ENCODE measurements at regions not wholly inside any gene's neighbourhood (a gene's known extent, or its start where the extent isn't known, plus 50 kb on each side); places are given as distances from the start of the nearest gene placed in this dataset.

DNA sequence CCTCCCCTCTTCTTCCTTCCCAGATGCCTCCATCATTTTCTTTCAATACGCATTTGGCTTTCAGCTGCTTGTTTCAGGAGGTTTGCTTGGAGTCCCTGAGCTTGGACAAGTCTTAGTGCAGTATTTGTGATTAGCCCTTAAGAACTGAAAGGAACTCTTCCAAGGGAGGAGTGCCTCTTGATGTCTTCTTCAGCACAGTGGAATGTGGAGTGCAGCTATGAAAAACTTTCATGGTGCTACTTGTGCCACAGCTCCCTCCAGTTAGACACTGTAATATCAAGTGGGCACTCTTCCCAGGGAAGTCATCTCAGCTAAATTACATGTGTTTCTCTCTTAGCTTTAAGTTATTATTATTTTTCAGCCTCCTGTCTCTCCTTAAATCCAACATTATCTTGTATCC lies 173.1 kb downstream of the NECTIN3 start:
- no peak for DNase-seq (ENCODE audit: low read depth)

DNA sequence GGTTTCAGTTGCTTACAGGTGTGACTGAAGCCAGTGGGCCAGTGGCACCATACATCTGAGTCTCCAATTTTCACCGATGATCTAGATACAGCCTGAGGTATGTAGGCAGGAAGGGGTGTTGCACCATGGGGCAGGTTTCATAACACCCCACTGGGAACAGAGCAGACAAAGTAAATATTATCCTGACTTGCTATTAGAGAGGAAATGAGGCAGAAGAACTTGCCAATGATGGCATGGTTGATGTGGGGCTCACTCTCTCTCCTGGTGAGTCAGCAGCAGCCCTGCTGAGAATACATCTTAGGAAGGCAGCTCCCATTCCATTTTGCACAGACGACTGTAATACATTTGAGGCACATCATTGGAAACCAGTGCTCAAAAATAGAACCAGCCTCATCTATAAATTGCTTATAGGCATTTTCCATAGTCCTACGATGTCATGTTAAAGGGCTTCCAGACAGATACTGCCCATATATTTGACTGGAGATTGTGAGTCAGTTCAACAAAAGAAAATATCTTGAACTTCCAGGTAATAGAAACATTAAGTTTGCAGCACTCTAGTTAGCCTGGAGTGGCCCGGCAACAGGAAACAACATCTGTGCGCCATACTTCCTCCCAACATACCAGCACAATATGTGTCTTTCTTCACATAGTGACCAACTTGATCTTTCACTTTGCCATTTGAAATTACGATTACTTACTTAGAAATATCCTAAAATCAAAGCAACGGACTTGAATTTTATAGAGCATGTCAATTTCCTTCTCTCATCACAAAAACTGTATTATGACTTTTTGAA lies 175.5 kb downstream of the NECTIN3 start:
- peak; percentile 58 for DNase-seq (ENCODE audit: low read depth)

DNA sequence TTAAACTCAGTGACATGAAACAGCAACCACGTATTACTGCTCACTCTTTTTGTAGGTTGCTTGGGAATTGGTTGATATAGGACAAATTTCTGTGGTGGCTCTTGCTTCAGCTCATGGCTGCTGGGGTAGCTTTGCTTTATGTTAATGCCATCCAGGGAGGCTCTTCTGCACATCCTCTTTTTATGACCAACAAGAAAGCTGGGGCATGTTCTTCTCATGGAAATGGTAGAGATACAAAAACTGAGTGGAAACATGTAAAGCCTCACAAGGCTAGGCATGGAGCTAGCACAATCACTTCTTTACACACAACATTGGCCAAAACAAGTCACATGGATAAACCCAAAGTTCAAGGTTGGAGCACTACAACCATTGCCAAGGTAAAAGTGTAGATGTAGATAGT lies 176.8 kb downstream of the NECTIN3 start:
- DNase-seq (ENCODE audit: low read depth) = no peak

DNA sequence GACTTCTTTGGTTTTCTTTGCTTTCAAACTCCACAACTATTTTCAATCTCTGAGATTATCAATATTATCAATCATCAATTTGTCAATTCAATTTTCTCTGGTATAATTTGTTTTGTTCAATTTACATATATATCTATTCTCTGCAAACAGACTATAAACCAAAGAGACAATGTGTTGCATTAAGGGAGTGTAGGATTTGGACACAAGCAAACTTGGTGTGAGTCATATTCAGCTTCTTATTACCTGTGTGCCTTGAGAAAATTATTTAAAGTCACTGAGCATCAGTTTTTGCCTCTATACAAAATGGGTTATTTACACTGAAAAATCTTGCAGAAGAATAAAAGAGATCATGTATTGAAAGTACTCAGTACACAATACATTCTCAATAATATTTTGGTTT lies 177.8 kb downstream of the NECTIN3 start:
- no peak for DNase-seq (ENCODE audit: low read depth)

- peak; percentile 68 for DNase-seq (ENCODE audit: low read depth)
These were observed 181.2 kb downstream of the NECTIN3 start for GRCh38 chr3:111252779-111253178.

DNA sequence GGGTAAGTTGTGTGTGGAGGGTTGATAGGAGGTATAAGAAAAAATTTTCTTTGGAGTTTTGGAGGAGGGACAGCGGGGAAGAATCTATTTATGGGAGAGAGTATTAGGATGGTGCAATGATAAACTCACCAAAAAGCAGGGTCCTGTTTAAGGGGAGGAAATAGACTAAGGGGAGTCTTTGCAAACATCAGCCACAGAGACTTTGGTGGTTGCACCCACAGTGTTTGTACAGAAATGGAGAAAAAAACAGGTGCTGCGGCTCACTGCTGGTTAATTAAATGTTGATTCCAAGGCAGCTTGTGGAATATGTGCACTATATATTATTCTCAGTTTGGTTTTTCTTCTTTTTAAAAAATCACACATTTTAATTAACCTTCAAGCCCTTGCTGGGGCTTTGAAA lies 182.1 kb downstream of the NECTIN3 start:
- DNase-seq (ENCODE audit: low read depth) = no peak

- DNase-seq (ENCODE audit: low read depth) = no peak
These were observed 189.3 kb downstream of the NECTIN3 start for GRCh38 chr3:111260878-111261277.

DNA sequence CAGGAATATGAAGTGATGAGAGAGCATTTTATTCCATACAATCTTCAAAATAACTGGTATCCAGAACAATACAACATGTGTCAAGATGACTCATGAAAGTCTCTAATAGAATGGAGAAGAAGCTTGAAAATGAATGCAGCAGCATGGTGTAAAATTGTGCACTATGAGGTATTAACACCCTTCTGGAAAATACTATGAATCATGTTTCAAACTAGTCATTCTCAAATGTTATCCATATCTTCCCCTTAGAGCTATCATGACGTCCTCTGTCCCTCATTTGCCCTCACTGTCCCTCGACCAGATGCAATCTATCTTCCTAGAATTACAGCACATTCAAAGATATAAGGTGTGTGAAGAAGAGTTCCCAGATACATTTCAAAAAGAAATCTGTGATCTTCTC lies 198.2 kb downstream of the NECTIN3 start:
- DNase-seq (ENCODE audit: low read depth) = no peak

DNA sequence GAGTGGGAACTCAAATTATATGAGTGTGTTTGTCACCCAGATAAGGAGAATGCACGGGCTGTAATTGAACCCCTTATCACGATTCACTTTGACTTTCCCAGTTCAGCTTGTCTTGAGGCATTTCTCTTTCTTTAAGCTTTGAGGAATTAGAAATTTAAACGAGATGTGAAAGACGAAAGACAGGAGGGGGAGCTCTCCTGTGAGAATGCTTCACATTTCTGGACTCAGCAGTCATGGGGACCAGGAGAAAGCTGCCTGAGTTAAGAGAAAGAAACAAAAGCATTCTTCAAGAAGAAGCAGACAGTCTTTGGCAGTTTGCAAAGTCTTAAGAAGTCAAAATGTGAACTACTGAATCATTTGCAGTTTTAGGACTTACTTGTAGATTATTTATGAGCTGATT lies 205.6 kb downstream of the NECTIN3 start:
- peak; percentile 51 for DNase-seq (ENCODE audit: low read depth)

GRCh38 chr3:111278959-111279358 lies 207.3 kb downstream of the NECTIN3 start:
- peak; percentile 27 for DNase-seq (ENCODE audit: low read depth)

- no peak for DNase-seq (ENCODE audit: low read depth)
These were observed 210.4 kb downstream of the NECTIN3 start for GRCh38 chr3:111282024-111282423.

GRCh38 chr3:111283165-111283564 lies 211.5 kb downstream of the NECTIN3 start:
- DNase-seq (ENCODE audit: low read depth) = no peak

- DNase-seq (ENCODE audit: low read depth) = no peak
These were observed 213.0 kb downstream of the NECTIN3 start for GRCh38 chr3:111284503-111285183.

- no peak for DNase-seq (ENCODE audit: low read depth)
These were observed 213.5 kb downstream of the NECTIN3 start for GRCh38 chr3:111285184-111285538.

GRCh38 chr3:111285694-111286093 lies 214.1 kb downstream of the NECTIN3 start:
- peak; percentile 64 for DNase-seq (ENCODE audit: low read depth)

- no peak for DNase-seq (ENCODE audit: low read depth)
These were observed 215.1 kb downstream of the NECTIN3 start for GRCh38 chr3:111286746-111287145.

GRCh38 chr3:111292117-111292516 lies 220.5 kb downstream of the NECTIN3 start:
- no peak for DNase-seq (ENCODE audit: low read depth)

DNA sequence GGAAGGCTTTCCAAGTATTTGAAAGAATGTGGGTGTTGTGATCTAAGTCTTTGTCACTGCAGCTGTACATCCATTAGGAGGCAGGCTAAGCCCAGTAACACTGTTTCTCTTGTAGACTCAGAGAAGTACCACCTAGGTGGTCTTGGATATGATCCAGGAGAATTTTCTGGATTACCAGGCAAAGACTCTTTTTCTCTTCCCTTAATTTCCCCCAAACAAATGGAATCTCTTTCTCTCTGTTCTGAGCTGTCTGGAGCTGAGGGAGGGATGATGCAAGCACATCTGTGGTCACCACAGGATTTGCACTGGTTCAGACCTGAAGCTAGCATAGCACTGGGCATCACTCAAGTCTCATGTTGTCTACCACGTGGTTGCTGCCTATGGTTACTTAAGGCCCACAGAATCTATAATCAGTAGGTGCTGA lies 227.6 kb downstream of the NECTIN3 start:
- DNase-seq (ENCODE audit: low read depth) = peak; percentile 52

DNA sequence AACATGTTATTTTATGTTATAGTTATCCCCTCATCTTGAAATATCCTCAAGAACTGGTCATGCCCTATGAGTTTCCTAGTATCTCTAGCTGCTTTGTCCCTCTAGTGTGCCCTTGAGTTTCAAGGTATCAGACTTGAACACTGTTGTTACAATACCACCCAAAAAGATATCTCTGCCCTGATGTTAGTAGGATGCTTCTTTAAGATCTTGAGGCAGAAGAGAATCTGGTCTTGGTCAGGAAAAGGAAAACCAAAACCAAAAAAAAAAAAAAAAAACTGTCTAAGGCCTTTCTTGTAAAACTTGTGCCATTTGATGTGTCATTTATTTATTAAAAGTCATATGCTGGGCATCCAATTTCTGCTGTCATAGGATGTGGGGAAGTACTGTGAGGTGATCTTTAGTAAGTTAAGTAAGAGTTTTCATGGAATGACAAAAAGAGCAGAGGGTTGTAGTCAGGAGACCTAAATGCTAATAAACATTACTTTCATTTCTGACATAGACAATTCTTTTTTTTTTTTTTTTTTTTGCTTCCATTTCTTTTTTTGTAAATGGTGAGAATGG lies 229.7 kb downstream of the NECTIN3 start:
- DNase-seq (ENCODE audit: low read depth) = no peak

GRCh38 chr3:111302063-111302462 lies 230.4 kb downstream of the NECTIN3 start:
- no peak for DNase-seq (ENCODE audit: low read depth)

DNA sequence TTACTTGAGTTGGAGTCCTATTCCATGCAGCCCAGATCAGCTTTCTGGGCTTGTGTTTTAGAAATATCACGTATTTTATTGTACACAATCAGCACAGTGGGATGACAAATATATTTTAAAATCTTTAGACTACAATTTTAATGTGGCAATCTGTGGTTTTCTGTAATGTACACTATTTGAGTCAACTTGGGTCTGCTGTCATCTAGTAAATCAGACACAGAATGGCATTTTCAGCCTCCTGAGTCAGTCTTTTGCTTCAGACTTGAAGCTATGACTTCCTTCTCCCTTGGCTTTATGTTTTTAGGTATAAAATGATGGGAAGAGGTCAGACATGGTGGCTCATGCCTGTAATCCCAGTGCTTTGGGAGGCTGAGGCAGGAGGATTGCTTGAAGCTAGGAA lies 232.1 kb downstream of the NECTIN3 start:
- DNase-seq (ENCODE audit: low read depth) = peak; percentile 31

DNA sequence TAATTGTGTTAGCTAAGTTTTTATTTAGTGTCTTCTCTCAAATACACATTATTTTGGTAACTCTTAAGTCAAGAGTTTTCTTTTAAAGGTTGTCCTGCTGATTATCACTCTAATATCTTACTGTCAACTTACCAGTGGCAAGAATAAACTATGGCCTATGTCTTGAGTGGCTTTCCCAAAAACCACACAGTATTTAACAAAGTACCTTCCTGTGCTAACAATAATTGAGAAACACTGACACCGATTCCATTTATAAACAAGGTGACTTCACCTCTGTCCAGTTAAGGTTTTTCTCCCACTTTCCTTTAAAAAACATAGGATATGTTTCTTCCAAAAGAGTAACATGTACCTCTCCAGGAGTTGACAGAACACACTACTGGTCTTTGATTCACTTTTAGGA lies 234.3 kb upstream of the CD96 start:
- no peak for DNase-seq (ENCODE audit: low read depth)

DNA sequence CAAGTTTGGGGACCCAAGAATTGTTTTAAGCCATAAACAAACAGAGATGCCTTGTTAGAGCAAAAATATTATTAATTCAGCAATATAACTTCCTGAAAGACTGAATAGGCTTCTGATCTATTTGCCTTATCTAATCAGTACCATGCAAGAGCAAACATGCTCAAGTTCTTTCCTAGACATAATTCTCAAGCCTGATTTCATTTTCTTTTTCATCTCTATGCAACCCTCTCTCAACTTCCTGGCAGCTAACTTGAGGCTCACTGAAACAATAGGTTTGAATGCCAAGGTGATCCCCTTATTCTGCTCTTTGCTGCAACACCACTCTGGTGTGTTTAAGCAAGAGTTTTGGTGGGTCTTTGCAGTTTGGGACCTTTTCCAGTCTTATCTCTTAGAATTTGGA lies 230.9 kb upstream of the CD96 start:
- no peak for DNase-seq (ENCODE audit: low read depth)
